ENCODE measurements at regions not wholly inside any gene's neighbourhood (a gene's known extent, or its start where the extent isn't known, plus 50 kb on each side); places are given as distances from the start of the nearest gene placed in this dataset.

- DNase-seq (ENCODE audit: low read depth in 2 of 2), result no peak
- no peak overlapping the region for H3K4me3 ChIP-seq (replicated peaks in 1 of 2; ENCODE audit: low read depth in 2 of 2, low read length in 2 of 2)
- no peak for TF ChIP-seq CTCF (IDR thresholded peaks at IDR 0.05; ENCODE audit: low read depth, low read length)
These were observed 950.9 kb upstream of the CNTN5 start for GRCh38 chr11:98069861-98070260.

DNA sequence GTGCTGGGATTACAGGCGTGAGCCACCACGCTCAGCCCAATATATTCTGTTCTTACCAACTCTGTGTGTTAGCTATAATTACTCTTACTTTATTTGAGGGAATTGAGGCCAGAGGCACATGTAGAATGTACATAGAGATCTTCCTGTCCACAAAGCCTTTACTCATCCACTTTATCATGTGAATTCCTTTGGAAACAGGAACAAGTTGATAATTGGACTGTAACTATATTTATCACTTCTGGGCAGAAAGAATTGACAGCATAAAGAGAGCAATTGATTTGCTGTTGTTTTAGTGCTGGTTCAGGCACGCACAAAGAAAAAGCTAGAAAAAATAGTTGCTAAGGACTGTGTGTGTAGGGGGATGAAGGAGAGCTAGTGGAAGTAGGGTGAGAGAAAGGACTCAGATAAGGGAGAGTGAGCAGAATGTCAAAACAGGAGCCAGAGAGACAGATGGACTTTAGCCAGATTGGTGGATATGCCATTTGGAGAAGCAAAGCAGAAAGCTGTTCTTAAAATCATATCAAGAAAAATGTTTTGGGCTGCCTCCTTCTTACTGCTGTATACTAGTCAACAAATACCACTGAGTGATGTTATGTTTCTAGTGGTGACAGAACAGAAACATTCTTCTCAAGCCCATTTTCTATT lies 929.8 kb upstream of the CNTN5 start:
- TF ChIP-seq CTCF (IDR thresholded peaks at IDR 0.05; ENCODE audit: low read depth, low read length), result no peak
- no peak overlapping the region for H3K4me3 ChIP-seq (replicated peaks in 1 of 2; ENCODE audit: low read depth in 2 of 2, low read length in 2 of 2)
- DNase-seq (ENCODE audit: low read depth in 2 of 2), result peak in 1 of 2 donors; percentile 64

DNA sequence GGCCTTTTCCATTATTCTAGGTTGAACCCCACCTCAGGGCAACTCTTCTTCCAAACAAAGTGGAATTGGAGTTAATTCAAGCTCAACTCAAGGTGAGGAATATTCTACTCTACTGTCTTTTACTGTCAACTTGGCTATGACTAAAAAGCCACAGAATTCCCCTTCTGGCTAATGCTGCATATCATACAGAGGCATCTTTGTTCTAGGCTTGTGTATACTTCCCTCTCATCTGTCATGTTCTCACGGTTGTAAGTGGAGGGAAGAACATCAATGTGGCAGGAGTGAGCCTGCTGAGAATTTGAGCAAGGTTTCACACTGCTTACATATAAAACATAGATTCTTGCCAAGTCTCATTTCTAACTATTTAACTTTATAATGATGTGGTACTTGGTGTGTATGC lies 921.4 kb upstream of the CNTN5 start:
- H3K4me3 ChIP-seq (replicated peaks in 1 of 2; ENCODE audit: low read depth in 2 of 2, low read length in 2 of 2), result no peak overlapping the region
- DNase-seq (ENCODE audit: low read depth in 2 of 2), result no peak
- no peak for TF ChIP-seq CTCF (IDR thresholded peaks at IDR 0.05; ENCODE audit: low read depth, low read length)

DNA sequence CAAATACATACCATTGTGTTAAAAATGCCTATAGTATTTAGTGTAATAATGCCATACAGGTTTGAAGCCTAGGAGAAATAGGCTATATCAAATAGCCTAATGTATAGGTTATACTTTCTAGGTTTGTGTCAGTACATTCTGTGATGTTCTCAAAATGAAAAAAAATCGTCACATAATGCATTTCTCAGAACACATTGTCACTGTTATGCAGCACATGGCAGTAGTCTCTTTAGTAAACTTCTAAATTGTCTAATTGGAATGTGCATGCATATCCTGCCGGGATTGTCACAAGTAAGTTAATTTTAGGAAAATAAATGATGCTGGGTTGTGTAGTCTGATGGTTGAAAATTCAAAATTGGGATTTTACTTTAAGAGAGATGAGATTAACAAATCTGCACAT lies 920.1 kb upstream of the CNTN5 start:
- H3K4me3 ChIP-seq (replicated peaks in 1 of 2; ENCODE audit: low read depth in 2 of 2, low read length in 2 of 2), result no peak overlapping the region
- DNase-seq (ENCODE audit: low read depth in 2 of 2), result no peak
- no peak for TF ChIP-seq CTCF (IDR thresholded peaks at IDR 0.05; ENCODE audit: low read depth, low read length)

DNA sequence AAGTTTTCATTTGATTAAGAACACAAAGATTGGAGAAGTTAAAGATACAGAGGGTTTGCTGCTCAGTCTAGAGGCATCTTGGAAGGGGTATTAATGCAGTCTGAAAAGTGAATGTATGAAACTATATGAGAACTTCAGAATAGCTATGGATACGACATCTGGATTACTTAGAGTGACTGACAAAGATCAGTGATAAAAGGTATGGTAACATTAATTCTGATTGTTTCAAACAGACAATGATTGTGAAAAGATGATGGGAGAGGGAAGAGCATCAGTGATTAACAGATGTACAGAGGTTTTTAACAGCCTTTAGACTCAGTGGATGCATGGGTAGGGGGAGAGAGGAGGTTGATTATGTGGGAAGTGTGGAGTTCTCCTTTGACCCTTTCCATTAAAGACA lies 919.4 kb upstream of the CNTN5 start:
- no peak overlapping the region for H3K4me3 ChIP-seq (replicated peaks in 1 of 2; ENCODE audit: low read depth in 2 of 2, low read length in 2 of 2)
- no peak for DNase-seq (ENCODE audit: low read depth in 2 of 2)
- TF ChIP-seq CTCF (IDR thresholded peaks at IDR 0.05; ENCODE audit: low read depth, low read length), result no peak

- no peak for DNase-seq (ENCODE audit: low read depth in 2 of 2)
- no peak for TF ChIP-seq CTCF (IDR thresholded peaks at IDR 0.05; ENCODE audit: low read depth, low read length)
- no peak overlapping the region for H3K4me3 ChIP-seq (replicated peaks in 1 of 2; ENCODE audit: low read depth in 2 of 2, low read length in 2 of 2)
These were observed 916.5 kb upstream of the CNTN5 start for GRCh38 chr11:98104249-98104648.

GRCh38 chr11:98107736-98108135 lies 913.0 kb upstream of the CNTN5 start:
- no peak for TF ChIP-seq CTCF (IDR thresholded peaks at IDR 0.05; ENCODE audit: low read depth, low read length)
- peak in 1 of 2 donors; percentile 16 for DNase-seq (ENCODE audit: low read depth in 2 of 2)
- H3K4me3 ChIP-seq (replicated peaks in 1 of 2; ENCODE audit: low read depth in 2 of 2, low read length in 2 of 2), result no peak overlapping the region
